SJCRH30 (cell line): ENCODE measurements at regions not wholly inside any gene's neighbourhood (a gene's known extent, or its start where the extent isn't known, plus 50 kb on each side); places are given as distances from the start of the nearest gene placed in this dataset.

Experiments used
- DNase-seq, 2 experiments: peaks; one replicate each; pipeline ENCODE4 v3.0.0-alpha.2; 2015 to 2020
- H3K27ac ChIP-seq: fragments of 250-450 bp; sonication (Bioruptor Pico); 2 replicates; pipeline ENCODE4 v1.5.1; 2020; ENCODE audit warnings: mild to moderate bottlenecking, moderate library complexity
- H3K27me3 ChIP-seq: fragments of 250-450 bp; sonication (Bioruptor Pico); 2 replicates; pipeline ENCODE4 v1.5.1; 2020; ENCODE audit warnings: mild to moderate bottlenecking, moderate library complexity
- H3K36me3 ChIP-seq: fragments of 250-450 bp; sonication (Bioruptor Pico); 2 replicates; pipeline ENCODE4 v1.5.1; 2020; ENCODE audit warnings: mild to moderate bottlenecking, moderate library complexity
- H3K4me1 ChIP-seq: fragments of 250-450 bp; sonication (Bioruptor Pico); 2 replicates; pipeline ENCODE4 v1.5.1; 2020; ENCODE audit warnings: mild to moderate bottlenecking, moderate library complexity
- H3K4me3 ChIP-seq: fragments of 250-450 bp; sonication (Bioruptor Pico); 2 replicates; pipeline ENCODE4 v1.5.1; 2020; ENCODE audit warnings: mild to moderate bottlenecking, moderate library complexity
- H3K9me3 ChIP-seq: fragments of 250-450 bp; sonication (Bioruptor Pico); replicated peaks from 2 replicates; pipeline ENCODE4 v1.5.1; 2020; ENCODE audit warnings: mild to moderate bottlenecking, moderate library complexity

GRCh38 chr4:174138616-174139015 is 144.9 kb downstream of the FBXO8 start:
- H3K36me3 ChIP-seq: no peaks in the 10 kb centered on the region

DNA sequence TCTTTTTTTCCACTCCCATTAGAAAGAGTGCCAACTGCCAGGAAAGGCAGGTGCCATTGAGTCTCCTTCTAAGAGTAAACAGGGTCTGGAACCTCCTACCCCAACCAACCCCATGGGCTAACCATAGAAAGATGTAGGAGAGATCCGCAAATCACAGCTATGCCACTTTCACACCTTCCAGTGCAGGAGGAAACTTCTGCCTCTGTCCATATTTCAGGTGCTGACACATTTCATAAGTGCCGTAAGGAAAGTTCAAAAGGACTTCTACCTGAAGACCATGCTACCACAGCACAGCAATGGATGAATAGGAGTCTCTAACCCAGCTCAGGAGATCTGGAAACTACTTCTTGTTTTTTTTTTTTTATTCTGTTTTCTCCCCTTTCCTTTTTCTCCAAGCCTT is 145.8 kb downstream of the FBXO8 start:
- no peaks in the 10 kb centered on the region for H3K27me3 ChIP-seq
- no peaks in the 10 kb centered on the region for H3K4me1 ChIP-seq
- no peak for DNase-seq
- H3K27ac ChIP-seq: no peak overlapping the region
- no peaks in the 10 kb centered on the region for H3K9me3 ChIP-seq
- no peaks in the 10 kb centered on the region for H3K36me3 ChIP-seq
- no peak overlapping the region for H3K4me3 ChIP-seq

More at GRCh38 chr4:174138616-174139015, 144.9 kb downstream of the FBXO8 start:
- no peaks in the 10 kb centered on the region for H3K27me3 ChIP-seq
- no peaks in the 10 kb centered on the region for H3K9me3 ChIP-seq
- no peak overlapping the region for H3K27ac ChIP-seq
- no peaks in the 10 kb centered on the region for H3K4me1 ChIP-seq
- H3K4me3 ChIP-seq: no peak overlapping the region
- DNase-seq: no peak

- Histone ChIP-seq H3K4me3 (peak overlapping the region; percentile 14; the same call in 1 of the 2 replicates), H3K4me1 (no peaks in the 10 kb centered on the region), H3K27ac (no peak overlapping the region), H3K9me3 (no peaks in the 10 kb centered on the region), H3K36me3 (no peaks in the 10 kb centered on the region), H3K27me3 (no peaks in the 10 kb centered on the region)
- DNase-seq: peak in 1 of 2 experiments; percentile 19
These were observed 147.5 kb downstream of the FBXO8 start for GRCh38 chr4:174135936-174136406.

DNA sequence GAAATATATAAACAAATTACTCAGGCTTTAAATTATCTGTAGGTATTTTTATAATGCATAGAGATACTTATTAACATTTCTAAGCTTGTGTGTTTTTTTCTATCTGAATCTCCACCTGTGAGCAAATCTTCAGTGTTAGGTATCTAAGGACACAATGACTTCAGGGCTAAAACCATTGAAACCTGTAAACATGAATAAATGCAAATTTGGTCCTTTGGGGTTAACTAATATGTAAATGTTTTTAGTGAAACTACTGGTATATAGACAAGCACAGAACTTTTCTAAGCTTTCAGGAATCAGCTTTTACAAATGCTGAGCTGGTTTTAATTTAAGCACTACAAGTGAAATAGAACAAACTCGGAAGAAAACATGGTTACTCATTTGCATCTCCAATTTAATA is 147.9 kb downstream of the FBXO8 start:
- Histone ChIP-seq H3K9me3 (no peaks in the 10 kb centered on the region), H3K27me3 (no peaks in the 10 kb centered on the region), H3K27ac (no peak overlapping the region), H3K4me3 (peak overlapping the region; percentile 14; the same call in 1 of the 2 replicates), H3K36me3 (no peaks in the 10 kb centered on the region), H3K4me1 (no peaks in the 10 kb centered on the region)
- DNase-seq: no peak

- Histone ChIP-seq H3K4me3 (no peak overlapping the region), H3K36me3 (no peaks in the 10 kb centered on the region), H3K27ac (no peak overlapping the region), H3K4me1 (no peaks in the 10 kb centered on the region), H3K9me3 (no peaks in the 10 kb centered on the region), H3K27me3 (no peaks in the 10 kb centered on the region)
- no peak for DNase-seq
These were observed 149.1 kb downstream of the FBXO8 start for GRCh38 chr4:174134361-174134760.

GRCh38 chr4:174133551-174133950 is 149.9 kb downstream of the FBXO8 start:
- Histone ChIP-seq H3K4me1 (no peaks in the 10 kb centered on the region), H3K4me3 (no peak overlapping the region), H3K9me3 (no peaks in the 10 kb centered on the region), H3K27ac (no peak overlapping the region), H3K27me3 (no peaks in the 10 kb centered on the region), H3K36me3 (no peaks in the 10 kb centered on the region)
- DNase-seq: no peak

DNA sequence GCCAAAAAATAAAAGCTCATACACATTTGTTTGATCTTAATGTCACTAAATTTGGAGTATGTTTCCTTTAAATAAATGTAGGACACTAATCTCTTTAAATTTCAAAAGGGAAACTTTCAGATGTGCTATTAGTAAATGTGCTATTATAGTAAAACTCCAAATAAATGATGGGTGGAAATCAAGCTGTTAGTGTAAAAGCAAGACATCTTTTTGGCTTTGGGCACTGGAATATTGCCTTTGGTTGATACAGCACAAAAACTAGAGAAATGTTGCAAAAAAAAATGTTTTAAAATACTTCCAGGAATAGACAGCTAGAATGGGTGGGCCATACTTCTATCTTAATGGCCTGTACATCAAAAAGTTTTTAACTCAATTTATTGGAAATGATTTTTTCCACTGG is 151.6 kb downstream of the FBXO8 start:
- H3K27me3 ChIP-seq: no peaks in the 10 kb centered on the region
- DNase-seq: no peak
- H3K4me1 ChIP-seq: no peaks in the 10 kb centered on the region
- H3K4me3 ChIP-seq: no peak overlapping the region
- no peaks in the 10 kb centered on the region for H3K9me3 ChIP-seq
- H3K36me3 ChIP-seq: no peaks in the 10 kb centered on the region
- H3K27ac ChIP-seq: no peak overlapping the region

DNA sequence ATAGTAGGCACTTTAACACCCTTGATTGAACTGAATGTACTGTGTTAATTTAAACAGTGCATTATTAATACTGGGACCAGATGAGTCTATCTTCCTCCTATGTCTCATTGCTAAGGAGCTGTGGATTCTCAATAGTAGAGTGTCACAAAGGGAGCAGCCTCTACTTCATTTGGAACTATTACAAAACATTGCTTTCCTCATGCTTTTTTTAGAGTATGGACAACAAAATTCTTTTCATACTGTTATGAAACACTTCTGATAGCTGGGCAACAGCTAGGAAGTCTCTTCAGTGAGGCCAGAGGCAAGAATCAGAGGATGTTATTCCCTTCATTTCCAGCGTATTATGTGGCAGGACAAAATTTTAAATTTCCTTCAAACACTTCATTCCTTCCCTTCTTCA is 160.8 kb downstream of the FBXO8 start:
- H3K27ac ChIP-seq: no peak overlapping the region
- DNase-seq: no peak
- H3K9me3 ChIP-seq: no peaks in the 10 kb centered on the region
- no peaks in the 10 kb centered on the region for H3K4me1 ChIP-seq
- H3K36me3 ChIP-seq: no peaks in the 10 kb centered on the region
- H3K27me3 ChIP-seq: no peaks in the 10 kb centered on the region
- no peak overlapping the region for H3K4me3 ChIP-seq

DNA sequence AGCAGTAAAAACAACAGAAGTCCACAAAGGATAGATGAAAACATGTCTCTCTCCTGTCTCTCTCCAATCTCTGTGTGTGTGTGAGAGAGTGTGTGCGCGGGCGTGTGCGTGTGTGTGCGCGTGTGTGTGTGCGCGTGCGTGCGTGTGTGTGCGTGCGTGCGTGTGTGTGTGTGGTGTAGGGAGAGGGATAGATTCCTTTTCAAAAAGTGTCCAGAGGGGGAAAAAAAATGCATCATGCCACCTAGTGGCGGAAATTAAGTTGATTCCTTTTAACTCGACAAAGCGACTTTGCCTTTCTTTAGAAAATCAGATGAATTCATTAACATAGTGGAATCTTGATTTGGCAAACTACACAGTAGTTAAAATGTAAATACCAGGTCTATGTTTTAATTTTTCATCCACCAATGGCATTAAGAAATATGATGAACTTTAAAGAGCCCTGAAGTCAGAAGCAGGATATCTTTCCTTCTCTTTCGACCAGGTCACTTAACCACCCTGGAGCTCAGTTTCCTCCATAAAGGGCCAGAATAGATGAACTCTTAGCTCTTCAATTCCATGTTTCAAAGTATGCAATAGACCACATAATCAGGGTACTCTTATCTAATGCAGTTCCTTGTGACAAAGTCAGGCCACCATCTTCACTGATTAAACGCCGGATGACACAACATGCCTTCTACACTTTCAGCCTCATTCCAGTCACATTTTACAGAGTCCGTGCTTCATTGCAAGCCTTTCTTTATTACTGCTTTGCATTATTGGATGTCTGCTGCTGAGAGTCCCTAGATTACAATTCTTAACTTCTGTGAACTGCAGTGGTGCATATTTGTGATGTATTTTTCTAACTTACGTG is 162.8 kb downstream of the FBXO8 start:
- no peak overlapping the region for H3K27ac ChIP-seq
- no peaks in the 10 kb centered on the region for H3K9me3 ChIP-seq
- peak overlapping the region; percentile 49 for H3K4me3 ChIP-seq
- no peaks in the 10 kb centered on the region for H3K36me3 ChIP-seq
- DNase-seq: peak; percentile 32 to 62
- no peaks in the 10 kb centered on the region for H3K4me1 ChIP-seq
- H3K27me3 ChIP-seq: no peaks in the 10 kb centered on the region

DNA sequence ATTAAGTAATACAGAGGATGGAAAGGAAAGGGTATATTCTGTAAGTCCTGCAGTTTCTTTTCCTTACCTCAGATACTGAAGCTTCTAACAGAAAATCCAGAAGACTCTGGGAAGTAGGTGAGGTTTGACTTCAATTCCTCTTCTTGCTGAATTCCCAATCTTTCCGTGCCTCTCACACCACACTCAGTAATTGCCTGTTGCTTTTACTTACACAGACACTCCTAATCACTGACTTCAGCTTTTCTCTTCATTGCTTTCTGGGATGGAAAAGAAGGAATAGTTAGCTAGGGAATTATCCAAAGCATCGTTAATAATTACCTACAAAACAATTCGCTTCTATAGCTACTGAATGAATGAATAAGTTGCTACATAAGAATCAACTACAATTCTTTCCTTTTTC is 163.6 kb downstream of the FBXO8 start:
- Histone ChIP-seq H3K36me3 (no peaks in the 10 kb centered on the region), H3K4me3 (peak overlapping the region; percentile 49), H3K27me3 (no peaks in the 10 kb centered on the region), H3K27ac (no peak overlapping the region), H3K9me3 (no peaks in the 10 kb centered on the region), H3K4me1 (no peaks in the 10 kb centered on the region)
- DNase-seq: peak in 1 of 2 experiments; percentile 1

- Histone ChIP-seq H3K4me1 (no peaks in the 10 kb centered on the region), H3K36me3 (no peaks in the 10 kb centered on the region), H3K27me3 (no peaks in the 10 kb centered on the region), H3K9me3 (no peaks in the 10 kb centered on the region), H3K4me3 (no peak overlapping the region), H3K27ac (no peak overlapping the region)
- DNase-seq: no peak
These were observed 164.4 kb downstream of the FBXO8 start for GRCh38 chr4:174119051-174119450.

GRCh38 chr4:174118171-174118570 is 165.3 kb downstream of the FBXO8 start:
- Histone ChIP-seq H3K27ac (no peak overlapping the region), H3K9me3 (no peaks in the 10 kb centered on the region), H3K4me1 (no peaks in the 10 kb centered on the region), H3K27me3 (no peaks in the 10 kb centered on the region), H3K36me3 (no peaks in the 10 kb centered on the region), H3K4me3 (no peak overlapping the region)
- no peak for DNase-seq

- DNase-seq: no peak
- Histone ChIP-seq H3K27ac (no peak overlapping the region), H3K4me3 (no peak overlapping the region), H3K36me3 (no peaks in the 10 kb centered on the region), H3K27me3 (no peaks in the 10 kb centered on the region), H3K4me1 (no peaks in the 10 kb centered on the region), H3K9me3 (no peaks in the 10 kb centered on the region)
These were observed 166.0 kb downstream of the FBXO8 start for GRCh38 chr4:174117445-174117844.

- H3K27me3 ChIP-seq: no peaks in the 10 kb centered on the region
- H3K9me3 ChIP-seq: no peaks in the 10 kb centered on the region
- H3K4me1 ChIP-seq: no peaks in the 10 kb centered on the region
- H3K36me3 ChIP-seq: no peaks in the 10 kb centered on the region
- no peak for DNase-seq
- H3K27ac ChIP-seq: no peak overlapping the region
- no peak overlapping the region for H3K4me3 ChIP-seq
These were observed 167.4 kb downstream of the FBXO8 start for GRCh38 chr4:174116021-174116420.

DNA sequence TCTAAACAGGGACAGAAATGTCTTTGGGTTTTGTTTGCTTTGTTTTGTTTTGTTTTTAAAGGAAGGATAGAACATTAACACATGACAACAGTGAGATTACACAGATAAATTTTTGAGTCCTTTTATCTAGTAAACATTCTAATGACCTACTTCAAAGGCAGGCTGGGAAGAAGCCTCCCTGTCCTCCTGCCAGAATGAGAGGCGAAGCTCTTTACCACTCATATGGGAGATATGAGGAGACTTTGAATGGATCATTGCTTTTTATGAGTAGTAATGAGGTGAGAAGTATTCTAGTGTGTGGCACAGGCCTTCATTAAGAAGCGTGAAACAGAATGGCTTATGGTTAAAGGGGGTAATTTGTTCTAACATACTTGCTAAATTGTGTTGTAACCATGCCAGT is 172.0 kb downstream of the FBXO8 start:
- H3K27ac ChIP-seq: no peak overlapping the region
- no peaks in the 10 kb centered on the region for H3K4me1 ChIP-seq

DNA sequence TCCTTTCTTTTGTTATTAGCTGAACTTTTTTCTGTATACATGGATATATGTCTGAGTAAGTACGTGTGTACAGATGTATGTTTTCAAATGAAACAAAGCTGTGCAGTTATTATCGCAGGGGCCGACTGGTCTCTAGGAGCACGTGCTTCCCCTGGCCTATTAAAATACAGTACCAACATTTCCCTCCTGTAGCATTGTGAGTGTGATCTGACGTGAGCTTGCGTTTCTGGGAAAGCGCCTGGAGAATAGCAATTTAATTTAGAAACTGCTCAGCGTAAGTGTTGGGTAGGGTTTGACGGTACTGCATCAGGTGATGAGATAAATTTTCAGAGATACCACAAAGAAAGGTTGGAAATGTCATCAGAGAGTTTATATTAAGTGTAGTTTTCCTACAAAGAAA is 173.3 kb downstream of the FBXO8 start:
- Histone ChIP-seq H3K27ac (no peak overlapping the region), H3K36me3 (no peaks in the 10 kb centered on the region), H3K4me1 (no peaks in the 10 kb centered on the region), H3K9me3 (no peaks in the 10 kb centered on the region), H3K27me3 (no peaks in the 10 kb centered on the region), H3K4me3 (no peak overlapping the region)
- no peak for DNase-seq

More for the DNA sequence above, 172.0 kb downstream of the FBXO8 start:
- no peaks in the 10 kb centered on the region for H3K27me3 ChIP-seq
- no peak for DNase-seq
- no peaks in the 10 kb centered on the region for H3K36me3 ChIP-seq
- no peak overlapping the region for H3K4me3 ChIP-seq
- H3K9me3 ChIP-seq: no peaks in the 10 kb centered on the region
